Aorta (tissue), 5 donors: ENCODE measurements at regions not wholly inside any gene's neighbourhood (a gene's known extent, or its start where the extent isn't known, plus 50 kb on each side); places are given as distances from the start of the nearest gene placed in this dataset.

Source experiments
- ATAC-seq: fragments of 200-7000 bp; cut with Tn5 transposase; one replicate; pipeline ENCODE4 v1.9.1; 2022; ENCODE audit warnings: moderate library complexity; ENCODE audit not compliant: low FRiP score
- DNase-seq, 2 donors: peaks; one replicate each; pipeline ENCODE4 v3.0.0-alpha.2; 2020
- H3K27ac ChIP-seq, 2 donors: one replicate each; pipeline ENCODE4 v1.5.1; 2013; ENCODE audit warnings: low read length in 2 of 2, mild to moderate bottlenecking in 2 of 2, moderate library complexity in 2 of 2, control low read depth in 1 of 2, inconsistent platforms in 1 of 2, low read depth in 1 of 2
- H3K27me3 ChIP-seq, 2 donors: one replicate each; pipeline ENCODE4 v1.6.1; 2013; ENCODE audit warnings: control low read depth in 1 of 2, low read length in 1 of 2, mild to moderate bottlenecking in 1 of 2, moderate library complexity in 1 of 2; ENCODE audit not compliant: insufficient read depth in 2 of 2, control insufficient read depth in 1 of 2
- H3K36me3 ChIP-seq, 2 donors: one replicate each; pipeline ENCODE4 v1.6.1; 2013; ENCODE audit warnings: control low read depth in 1 of 2, low read length in 1 of 2, mild to moderate bottlenecking in 1 of 2; ENCODE audit not compliant: insufficient read depth in 2 of 2, control insufficient read depth in 1 of 2
- H3K4me1 ChIP-seq, 2 donors: one replicate each; pipeline ENCODE4 v1.6.1; 2013; ENCODE audit warnings: low read length in 2 of 2, control low read depth in 1 of 2, mild to moderate bottlenecking in 1 of 2, moderate library complexity in 1 of 2; ENCODE audit not compliant: insufficient read depth in 2 of 2, control insufficient read depth in 1 of 2
- H3K4me3 ChIP-seq, 2 donors: one replicate each; pipeline ENCODE4 v1.5.1; 2013; ENCODE audit warnings: low read length in 2 of 2, control low read depth in 1 of 2, mild to moderate bottlenecking in 1 of 2
- H3K9me3 ChIP-seq: one replicate; pipeline ENCODE4 v1.6.1; 2013; ENCODE audit warnings: mild to moderate bottlenecking, low read length; ENCODE audit not compliant: control insufficient read depth
- WGBS, 2 donors: extraction: QIAGEN DNeasy Blood & Tissue Kit; methylation state at CpG; one replicate each; pipeline ENCODE4 v1.1.7; 2013; 5-methylcytosine and 5-hydroxymethylcytosine counted together
- intact Hi-C, 2 donors: fragments of 100-400 bp; cut with DNase I; formaldehyde crosslinking; loops; one replicate each; pipeline versions ENCODE4 v1.14.2 to v1.15.0; 2022
- donor health status: healthy with polysubstance abuse.
- donor health status: Bipolar disorder and iron deficiency.
- donor health status: DM: no; HTN: no; CAD: no.
- donor health status: DM: no; HTN: no; CAD: no.
- donor health status: DM: yes; HTN: yes; CAD: no.

GRCh38 chr4:163638909-163639308, 144.4 kb downstream of the TMA16 start:
- DNase-seq (no peak), ATAC-seq (no peak)
- H3K9me3 ChIP-seq = no peaks in the 10 kb centered on the region
- H3K27me3 ChIP-seq = no peaks in the 10 kb centered on the region
- no peak overlapping the region for H3K4me3 ChIP-seq
- no peak overlapping the region for H3K27ac ChIP-seq
- intact Hi-C loops = no loop called here
- H3K36me3 ChIP-seq = no peaks in the 10 kb centered on the region
- no peaks in the 10 kb centered on the region for H3K4me1 ChIP-seq

GRCh38 chr4:163649557-163650091, 155.1 kb downstream of the TMA16 start:
- Histone ChIP-seq H3K9me3 (peaks cover 5% of the 10 kb centered on the region), H3K4me1 (no peaks in the 10 kb centered on the region), H3K4me3 (no peak overlapping the region), H3K36me3 (no peaks in the 10 kb centered on the region), H3K27ac (no peak overlapping the region), H3K27me3 (no peaks in the 10 kb centered on the region)
- ATAC-seq = no peak
- 60 to 62% methylated on average over 1 of the region's 1 CpG for WGBS, 2 donors
- no peak for DNase-seq
- intact Hi-C loops = no loop called here

- Histone ChIP-seq H3K27ac (no peak overlapping the region), H3K4me1 (no peaks in the 10 kb centered on the region), H3K36me3 (no peaks in the 10 kb centered on the region), H3K27me3 (no peaks in the 10 kb centered on the region), H3K9me3 (no peaks in the 10 kb centered on the region), H3K4me3 (no peak overlapping the region)
- 37 to 48% methylated on average over 1 of the region's 1 CpG for WGBS, 2 donors
- intact Hi-C loops = no loop called here
- no peak for DNase-seq
- ATAC-seq = no peak
Measured at GRCh38 chr4:163651761-163652160, 157.3 kb downstream of the TMA16 start.

- Histone ChIP-seq H3K36me3 (no peaks in the 10 kb centered on the region), H3K27me3 (no peaks in the 10 kb centered on the region), H3K27ac (no peak overlapping the region), H3K4me3 (no peak overlapping the region), H3K9me3 (no peaks in the 10 kb centered on the region), H3K4me1 (no peaks in the 10 kb centered on the region)
- DNase-seq (no peak), ATAC-seq (no peak)
- intact Hi-C loops = no loop called here
- WGBS, 2 donors = 79 to 86% methylated on average over 2 of the region's 2 CpGs
Measured at GRCh38 chr4:163654621-163655020, 160.1 kb downstream of the TMA16 start.

- ATAC-seq (no peak), DNase-seq (no peak)
- no peaks in the 10 kb centered on the region for H3K27me3 ChIP-seq
- no peak overlapping the region for H3K4me3 ChIP-seq
- no peaks in the 10 kb centered on the region for H3K4me1 ChIP-seq
- H3K36me3 ChIP-seq = no peaks in the 10 kb centered on the region
- intact Hi-C loops = no loop called here
- H3K27ac ChIP-seq = no peak overlapping the region
- H3K9me3 ChIP-seq = no peaks in the 10 kb centered on the region
- WGBS, 2 donors = 70 to 78% methylated on average over 1 of the region's 1 CpG
Measured at GRCh38 chr4:163660636-163661035, 166.1 kb downstream of the TMA16 start.

GRCh38 chr4:163662768-163663167, 168.3 kb downstream of the TMA16 start:
- 66 to 69% methylated on average over 6 of the region's 6 CpGs for WGBS, 2 donors
- H3K27me3 ChIP-seq = no peaks in the 10 kb centered on the region
- ATAC-seq = no peak
- intact Hi-C loops = no loop called here
- H3K36me3 ChIP-seq = no peaks in the 10 kb centered on the region
- no peaks in the 10 kb centered on the region for H3K4me1 ChIP-seq
- no peak overlapping the region for H3K27ac ChIP-seq
- no peaks in the 10 kb centered on the region for H3K9me3 ChIP-seq
- H3K4me3 ChIP-seq = no peak overlapping the region
- DNase-seq = no peak

- WGBS, 2 donors = 69 to 77% methylated on average over 5 of the region's 5 CpGs
- Histone ChIP-seq H3K4me1 (no peaks in the 10 kb centered on the region), H3K27me3 (no peaks in the 10 kb centered on the region), H3K36me3 (no peaks in the 10 kb centered on the region), H3K9me3 (no peaks in the 10 kb centered on the region), H3K4me3 (no peak overlapping the region), H3K27ac (no peak overlapping the region)
- ATAC-seq = no peak
- DNase-seq = no peak
- intact Hi-C loops = no loop called here
Measured at GRCh38 chr4:163663454-163664225, 169.2 kb downstream of the TMA16 start.

- ATAC-seq = no peak
- Histone ChIP-seq H3K36me3 (no peaks in the 10 kb centered on the region), H3K27ac (no peak overlapping the region), H3K27me3 (no peaks in the 10 kb centered on the region), H3K4me1 (no peaks in the 10 kb centered on the region), H3K4me3 (no peak overlapping the region), H3K9me3 (no peaks in the 10 kb centered on the region)
- 85 to 89% methylated on average over 2 of the region's 2 CpGs for WGBS, 2 donors
- intact Hi-C loops = no loop called here
- no peak for DNase-seq
Measured at GRCh38 chr4:163665101-163665500, 170.6 kb downstream of the TMA16 start.

- Histone ChIP-seq H3K9me3 (no peaks in the 10 kb centered on the region), H3K27ac (no peak overlapping the region)
- WGBS, 2 donors = 62 to 69% methylated on average over 9 of the region's 9 CpGs
Measured at GRCh38 chr4:163665521-163666331, 171.2 kb downstream of the TMA16 start.

More at GRCh38 chr4:163665521-163666331, 171.2 kb downstream of the TMA16 start:
- Histone ChIP-seq H3K4me1 (no peaks in the 10 kb centered on the region), H3K36me3 (no peaks in the 10 kb centered on the region), H3K27me3 (no peaks in the 10 kb centered on the region), H3K4me3 (no peak overlapping the region)
- ATAC-seq (no peak), DNase-seq (no peak)
- intact Hi-C loops = no loop called here
